Stimulated activated CD8-positive, alpha-beta memory T cell treated with anti-CD3 and anti-CD28 coated beads, Interleukin-2, amount 100 ng/mL, for 48 hours (primary cell): ENCODE measurements at regions not wholly inside any gene's neighbourhood (a gene's known extent, or its start where the extent isn't known, plus 50 kb on each side); places are given as distances from the start of the nearest gene placed in this dataset.
"Not testable (repeated sequence)": the region's sequence is repeated elsewhere in the genome, so short reads cannot be mapped to it uniquely, and the experiment has no call there.

Source experiments
- DNase-seq, 2 donors: peaks; one replicate each; pipeline ENCODE4 v3.0.0-alpha.2; 2020; ENCODE audit warnings: low read depth in 2 of 2

GRCh38 chrY:19644889-19645638 lies 99.5 kb downstream of the KDM5D start:
- no peak for DNase-seq

GRCh38 chrY:19637651-19638347 lies 106.7 kb downstream of the KDM5D start:
- DNase-seq = no peak

- no peak for DNase-seq
These were observed 115.6 kb downstream of the KDM5D start for GRCh38 chrY:19628926-19629325.

- DNase-seq = no peak
These were observed 122.1 kb downstream of the KDM5D start for GRCh38 chrY:19622392-19622791.

- DNase-seq = no peak
These were observed 122.8 kb downstream of the KDM5D start for GRCh38 chrY:19621756-19622155.

- DNase-seq = no peak
These were observed 143.4 kb downstream of the KDM5D start for GRCh38 chrY:19601113-19601512.

GRCh38 chrY:19600711-19601110 lies 143.8 kb downstream of the KDM5D start:
- no peak for DNase-seq

- no peak for DNase-seq
These were observed 154.3 kb downstream of the KDM5D start for GRCh38 chrY:19590235-19590634.

GRCh38 chrY:19589664-19590063 lies 154.9 kb downstream of the KDM5D start:
- DNase-seq = no peak

- DNase-seq = no peak
These were observed 157.2 kb downstream of the KDM5D start for GRCh38 chrY:19587311-19587710.

- not testable (repeated sequence) for DNase-seq
These were observed 163.5 kb downstream of the KDM5D start for GRCh38 chrY:19580990-19581389.

- DNase-seq = no peak
These were observed 166.1 kb downstream of the KDM5D start for GRCh38 chrY:19578281-19578874.

GRCh38 chrY:19577250-19577649 lies 167.3 kb downstream of the KDM5D start:
- DNase-seq = no peak

- DNase-seq = no peak
These were observed 169.6 kb downstream of the KDM5D start for GRCh38 chrY:19574939-19575338.

- DNase-seq = no peak
These were observed 170.9 kb downstream of the KDM5D start for GRCh38 chrY:19573646-19574045.

GRCh38 chrY:19570999-19571398 lies 173.5 kb downstream of the KDM5D start:
- DNase-seq = no peak

- no peak for DNase-seq
These were observed 176.6 kb downstream of the KDM5D start for GRCh38 chrY:19567943-19568342.

GRCh38 chrY:19567051-19567921 lies 177.2 kb downstream of the KDM5D start:
- DNase-seq = peak in 1 of 2 donors; percentile 65

GRCh38 chrY:19559161-19559560 lies 185.4 kb downstream of the KDM5D start:
- DNase-seq = no peak

GRCh38 chrY:19549671-19550466 lies 194.7 kb downstream of the KDM5D start:
- no peak for DNase-seq
